ENCODE measurements at regions not wholly inside any gene's neighbourhood (a gene's known extent, or its start where the extent isn't known, plus 50 kb on each side); places are given as distances from the start of the nearest gene placed in this dataset.
A peak's percentile ranks its signal among the peaks of the same experiment; 100 is the strongest.

- no peak for DNase-seq (ENCODE audit: low spot score)
These were observed 133.9 kb downstream of the FANCF start for GRCh38 chr11:22491555-22492225.

DNA sequence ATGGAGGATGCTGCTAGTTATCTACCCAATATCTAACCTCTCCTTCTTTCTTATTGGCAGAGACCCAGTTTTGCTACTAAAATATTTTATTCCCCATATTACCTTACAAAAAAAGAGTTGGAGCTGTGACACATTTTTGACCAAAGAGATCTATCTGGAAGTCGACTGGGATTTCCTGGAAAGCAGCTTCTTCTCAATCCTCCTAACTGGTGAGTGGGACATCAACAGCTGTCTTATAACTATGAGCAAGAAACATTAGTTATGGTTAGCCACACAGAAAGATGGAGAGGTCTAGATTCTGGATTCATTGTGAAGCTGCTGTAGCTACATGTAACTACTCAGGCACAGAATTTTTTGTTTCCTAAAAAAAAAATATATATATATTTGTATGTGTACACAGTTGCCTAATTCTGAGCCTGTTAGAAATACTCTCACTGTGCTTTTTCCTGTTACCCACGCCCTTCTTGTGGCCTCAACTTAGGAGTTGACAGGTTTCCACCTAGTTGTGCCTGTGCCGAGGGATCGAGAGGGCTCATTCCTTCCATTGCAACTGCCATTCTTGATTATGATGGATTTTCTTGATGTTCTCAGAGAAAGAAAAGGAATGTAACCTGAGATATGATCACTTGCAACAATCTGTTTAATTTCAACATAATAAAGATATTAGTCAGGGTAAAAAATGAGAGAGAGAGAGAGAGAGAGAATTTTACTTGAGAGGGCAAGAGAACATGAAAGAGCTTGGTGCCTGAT, 142.0 kb downstream of the SLC17A6 start:
- DNase-seq (ENCODE audit: low spot score) = no peak

- DNase-seq (ENCODE audit: low spot score) = no peak
These were observed 141.0 kb downstream of the SLC17A6 start for GRCh38 chr11:22479208-22479607.

GRCh38 chr11:22478169-22478568, 140.0 kb downstream of the SLC17A6 start:
- DNase-seq (ENCODE audit: low spot score) = no peak

GRCh38 chr11:22477312-22477711, 139.1 kb downstream of the SLC17A6 start:
- no peak for DNase-seq (ENCODE audit: low spot score)

DNA sequence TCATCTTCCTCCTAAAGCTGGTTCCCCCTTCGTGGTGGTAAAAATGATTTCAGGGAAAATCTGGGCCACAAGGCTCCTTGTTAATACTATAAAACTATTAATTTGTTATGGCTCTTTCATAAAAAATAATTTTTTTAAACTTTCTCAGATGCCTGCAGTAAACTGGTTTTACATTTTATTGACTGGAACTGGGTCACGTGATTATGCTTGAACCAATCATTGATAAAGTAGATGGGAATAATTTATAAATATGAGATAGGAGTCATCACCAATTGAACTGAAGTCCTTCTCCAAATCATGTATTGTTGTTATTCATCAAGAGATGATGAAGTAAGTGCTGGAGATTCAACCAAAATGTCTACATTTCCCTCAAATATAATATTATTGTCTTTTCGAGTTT, 138.4 kb downstream of the SLC17A6 start:
- no peak for DNase-seq (ENCODE audit: low spot score)

- no peak for DNase-seq (ENCODE audit: low spot score)
These were observed 136.4 kb downstream of the SLC17A6 start for GRCh38 chr11:22474616-22475015.

GRCh38 chr11:22473586-22473985, 135.4 kb downstream of the SLC17A6 start:
- no peak for DNase-seq (ENCODE audit: low spot score)

GRCh38 chr11:22472306-22472705, 134.1 kb downstream of the SLC17A6 start:
- DNase-seq (ENCODE audit: low spot score) = no peak

GRCh38 chr11:22471385-22471784, 133.2 kb downstream of the SLC17A6 start:
- no peak for DNase-seq (ENCODE audit: low spot score)

- DNase-seq (ENCODE audit: low spot score) = no peak
These were observed 129.6 kb downstream of the SLC17A6 start for GRCh38 chr11:22467741-22468140.

DNA sequence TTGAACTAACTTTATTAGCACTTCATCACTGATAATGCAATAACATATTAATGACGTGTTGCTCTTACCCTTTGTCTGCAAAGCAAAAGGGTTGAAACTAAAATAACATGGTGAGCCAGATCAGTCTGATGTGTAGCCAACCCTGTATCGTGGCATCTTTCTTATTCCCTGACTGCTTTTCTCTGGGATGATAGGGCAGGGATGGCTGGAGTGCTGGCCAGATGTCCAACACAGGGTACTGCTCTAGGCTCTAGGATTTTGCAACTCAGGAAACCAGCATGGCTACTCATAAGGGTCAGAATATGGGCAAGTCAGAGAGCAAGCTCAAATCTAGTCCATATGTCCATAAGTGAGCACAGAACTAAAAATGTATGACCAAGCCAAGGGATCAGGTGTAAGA, 129.1 kb downstream of the SLC17A6 start:
- no peak for DNase-seq (ENCODE audit: low spot score)

- DNase-seq (ENCODE audit: low spot score) = peak; percentile 33
These were observed 128.6 kb downstream of the SLC17A6 start for GRCh38 chr11:22466809-22467208.

- no peak for DNase-seq (ENCODE audit: low spot score)
These were observed 128.2 kb downstream of the SLC17A6 start for GRCh38 chr11:22466351-22466750.

- DNase-seq (ENCODE audit: low spot score) = no peak
These were observed 127.4 kb downstream of the SLC17A6 start for GRCh38 chr11:22465620-22466019.

DNA sequence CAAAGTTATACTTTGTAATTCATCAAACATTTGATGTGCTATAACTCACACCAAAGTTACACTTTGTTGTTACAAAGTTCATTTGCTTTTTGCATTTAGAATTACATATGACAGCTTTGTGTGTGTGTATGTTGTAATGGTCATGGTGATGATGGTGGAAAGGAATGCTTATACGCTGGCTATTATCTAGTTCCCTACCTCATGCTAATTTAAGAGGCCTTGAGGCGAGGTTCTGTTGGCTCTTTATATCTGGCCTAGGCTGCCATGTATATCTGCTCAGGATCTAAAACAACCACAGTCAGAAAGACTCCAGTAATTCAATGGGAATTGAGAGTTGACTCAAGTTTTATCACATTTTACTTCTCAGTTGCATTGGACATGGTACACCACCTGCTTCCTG, 123.4 kb downstream of the SLC17A6 start:
- DNase-seq (ENCODE audit: low spot score) = no peak

DNA sequence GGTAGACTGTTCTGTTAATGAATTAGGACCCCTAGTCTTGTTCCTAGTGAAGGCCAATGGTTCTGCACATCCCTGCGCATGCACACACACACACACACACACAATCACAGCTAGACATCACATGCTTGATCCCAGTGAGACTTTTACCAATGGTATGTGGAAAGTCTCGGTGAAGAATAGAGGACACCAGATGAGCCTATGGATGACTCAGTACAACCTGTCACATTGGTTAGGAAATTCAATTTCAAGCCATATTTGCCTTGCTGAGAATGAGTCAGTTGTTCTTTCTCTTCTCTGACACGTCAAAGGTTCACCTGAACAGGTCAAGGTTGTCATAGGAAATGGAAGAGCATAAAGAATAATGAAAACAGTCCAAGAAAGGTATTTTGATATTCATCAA, 122.0 kb downstream of the SLC17A6 start:
- no peak for DNase-seq (ENCODE audit: low spot score)

DNA sequence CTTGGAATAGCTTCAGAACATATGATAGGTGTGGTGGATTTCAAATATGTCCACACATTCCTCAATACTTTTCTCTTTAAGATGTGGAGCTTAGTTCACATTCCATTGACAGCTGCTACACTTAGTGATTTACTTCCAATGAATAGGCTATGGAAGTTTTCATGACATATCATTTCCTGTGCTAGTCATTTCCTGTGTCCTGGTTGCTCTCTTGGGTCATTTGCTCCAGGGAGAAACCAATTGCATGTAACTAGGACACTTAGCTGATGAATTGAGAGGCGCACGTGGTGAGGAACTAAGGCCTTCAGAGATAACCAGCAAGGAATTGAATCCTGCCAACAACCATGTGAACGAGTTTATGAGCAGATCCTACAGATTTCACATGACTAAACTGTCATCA, 120.9 kb downstream of the SLC17A6 start:
- peak; percentile 90 for DNase-seq (ENCODE audit: low spot score)

DNA sequence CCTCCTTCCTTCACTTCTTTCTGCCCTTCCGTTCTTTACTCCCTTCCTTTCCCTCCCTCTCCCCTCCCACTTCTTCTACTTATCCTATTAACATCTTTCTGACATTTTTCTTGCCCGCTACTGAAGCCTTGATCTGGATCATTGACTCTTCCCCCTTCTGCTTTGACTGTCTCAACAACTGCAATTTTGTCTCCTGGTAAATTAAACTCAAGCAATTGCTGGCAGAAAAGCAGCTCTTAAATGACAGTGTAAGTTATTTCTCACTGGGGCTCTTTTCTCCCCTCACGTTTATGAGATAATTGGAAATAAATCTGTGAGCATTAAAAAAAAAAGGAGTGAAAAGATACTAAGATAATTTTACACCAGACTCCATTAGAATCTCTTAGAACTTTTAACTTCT, 120.0 kb downstream of the SLC17A6 start:
- DNase-seq (ENCODE audit: low spot score) = no peak

DNA sequence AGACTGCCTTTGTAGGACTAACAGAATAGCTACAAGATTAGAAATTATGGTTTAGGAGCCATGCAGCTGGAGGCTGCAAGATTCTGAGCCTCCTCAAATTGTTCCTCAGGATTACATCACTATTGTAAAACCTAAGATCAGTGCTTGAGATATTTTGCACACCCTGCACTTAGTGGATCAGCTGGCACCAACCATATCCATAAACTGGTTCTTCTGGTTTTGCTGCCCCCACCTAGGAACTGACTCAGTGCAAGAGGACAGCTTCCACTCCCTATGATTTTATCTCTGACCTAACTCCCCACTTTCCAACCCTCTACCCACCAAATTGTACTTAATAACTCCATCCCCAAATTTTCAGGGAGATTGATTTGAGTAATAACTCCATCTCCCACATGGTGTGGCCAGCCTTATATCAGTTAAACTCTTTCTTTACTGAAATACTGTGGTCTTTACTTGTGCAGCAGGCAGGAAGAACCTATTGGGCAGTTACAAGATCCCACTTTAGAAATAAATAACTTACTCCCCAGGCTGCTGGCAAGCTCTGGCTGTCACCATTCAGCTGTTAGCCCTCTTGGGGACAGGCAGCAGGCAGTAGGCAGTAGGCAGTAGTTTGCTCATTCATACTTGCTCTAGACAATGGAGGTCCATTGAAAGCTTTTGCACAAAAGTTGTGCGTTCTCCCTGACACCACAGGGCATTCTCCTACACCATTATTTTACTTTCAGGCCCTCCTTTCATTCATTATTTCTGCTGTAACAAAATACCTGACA, 119.0 kb downstream of the SLC17A6 start:
- DNase-seq (ENCODE audit: low spot score) = no peak

GRCh38 chr11:22454461-22455090, 116.4 kb downstream of the SLC17A6 start:
- peak; percentile 56 for DNase-seq (ENCODE audit: low spot score)

- no peak for DNase-seq (ENCODE audit: low spot score)
These were observed 111.3 kb downstream of the SLC17A6 start for GRCh38 chr11:22449441-22449840.

- no peak for DNase-seq (ENCODE audit: low spot score)
These were observed 105.9 kb downstream of the SLC17A6 start for GRCh38 chr11:22444076-22444475.
